ENCODE measurements at regions not wholly inside any gene's neighbourhood (a gene's known extent, or its start where the extent isn't known, plus 50 kb on each side); places are given as distances from the start of the nearest gene placed in this dataset.

GRCh38 chr6:40946738-40947301, 92.2 kb downstream of the UNC5CL start:
- H3K4me3 ChIP-seq = no peak overlapping the region
- intact Hi-C loops (cut with micrococcal nuclease) = no loop called here
- no peaks in the 10 kb centered on the region for H3K27me3 ChIP-seq (ENCODE audit: low read depth)
- H3K27ac ChIP-seq (replicated peaks) = no peak overlapping the region
- H3K4me1 ChIP-seq = no peaks in the 10 kb centered on the region
- H3K36me3 ChIP-seq = no peaks in the 10 kb centered on the region
- no peaks in the 10 kb centered on the region for H3K9me3 ChIP-seq (replicated peaks)
- no peak for TF ChIP-seq CTCF (IDR thresholded peaks at IDR 0.05; ENCODE audit: borderline replicate concordance)
- no peak for DNase-seq

- Histone ChIP-seq H3K27ac (replicated peaks) (no peak overlapping the region), H3K36me3 (no peaks in the 10 kb centered on the region), H3K4me3 (no peak overlapping the region), H3K4me1 (peaks cover 14% of the 10 kb centered on the region), H3K27me3 (ENCODE audit: low read depth) (no peaks in the 10 kb centered on the region), H3K9me3 (replicated peaks) (no peaks in the 10 kb centered on the region)
- TF ChIP-seq CTCF (IDR thresholded peaks at IDR 0.05; ENCODE audit: borderline replicate concordance) = no peak
- intact Hi-C loops (cut with micrococcal nuclease) = no loop called here
- DNase-seq = no peak
Observed at GRCh38 chr6:40937491-40937890, 101.5 kb downstream of the UNC5CL start.

DNA sequence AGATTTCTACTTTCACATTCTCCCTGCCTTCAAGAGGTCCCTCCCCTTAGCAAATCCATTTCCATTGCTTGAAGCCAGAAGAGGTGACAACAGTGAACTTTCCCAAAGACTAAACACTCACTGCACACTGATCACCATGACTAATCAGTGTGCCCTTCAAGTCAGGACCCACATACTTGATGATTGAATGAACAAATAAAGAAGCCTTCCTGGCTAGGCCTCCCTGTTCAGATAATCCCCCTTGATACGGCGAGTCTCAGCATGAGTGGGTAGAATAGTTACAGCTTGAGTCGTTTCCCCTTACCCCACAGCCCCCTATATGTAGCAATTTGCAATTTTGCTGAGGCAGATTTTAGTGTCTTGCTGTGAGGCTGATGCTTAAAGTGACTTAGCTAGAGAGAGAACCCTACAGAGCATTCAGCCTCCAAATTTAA, 102.2 kb downstream of the UNC5CL start:
- H3K9me3 ChIP-seq (replicated peaks) = no peaks in the 10 kb centered on the region
- H3K36me3 ChIP-seq = no peaks in the 10 kb centered on the region
- TF ChIP-seq CTCF (IDR thresholded peaks at IDR 0.05; ENCODE audit: borderline replicate concordance) = no peak
- no peaks in the 10 kb centered on the region for H3K27me3 ChIP-seq (ENCODE audit: low read depth)
- no peak for DNase-seq
- H3K4me1 ChIP-seq = peaks cover 15% of the 10 kb centered on the region
- intact Hi-C loops (cut with micrococcal nuclease) = no loop called here
- H3K27ac ChIP-seq (replicated peaks) = no peak overlapping the region
- no peak overlapping the region for H3K4me3 ChIP-seq

GRCh38 chr6:40933864-40934263, 105.2 kb downstream of the UNC5CL start:
- H3K4me3 ChIP-seq = no peak overlapping the region
- intact Hi-C loops (cut with micrococcal nuclease) = no loop called here
- peaks cover 37% of the 10 kb centered on the region for H3K4me1 ChIP-seq
- H3K27ac ChIP-seq (replicated peaks) = no peak overlapping the region
- DNase-seq = no peak
- H3K36me3 ChIP-seq = no peaks in the 10 kb centered on the region
- no peak for TF ChIP-seq CTCF (IDR thresholded peaks at IDR 0.05; ENCODE audit: borderline replicate concordance)
- no peaks in the 10 kb centered on the region for H3K27me3 ChIP-seq (ENCODE audit: low read depth)
- H3K9me3 ChIP-seq (replicated peaks) = no peaks in the 10 kb centered on the region

DNA sequence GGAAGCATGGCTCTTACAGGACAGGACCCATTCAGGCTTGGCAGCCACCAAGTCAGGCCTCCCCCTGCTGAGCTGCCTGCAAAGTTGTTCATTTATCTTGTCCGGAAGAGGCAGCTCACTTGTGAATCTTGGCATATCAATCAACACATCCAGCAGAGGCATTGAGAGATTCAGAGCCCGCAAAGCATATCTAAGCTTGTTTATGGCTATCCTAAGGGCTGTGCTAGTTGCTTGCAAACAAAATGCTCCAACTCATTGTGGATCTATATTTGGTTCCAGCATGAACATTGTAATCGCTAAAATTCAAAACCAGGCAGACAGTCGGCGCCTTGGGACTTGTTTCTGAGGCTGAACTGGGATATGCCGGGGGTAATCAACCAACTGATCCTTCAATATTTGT, 106.1 kb downstream of the UNC5CL start:
- DNase-seq = no peak
- no peak for TF ChIP-seq CTCF (IDR thresholded peaks at IDR 0.05; ENCODE audit: borderline replicate concordance)
- Histone ChIP-seq H3K4me3 (no peak overlapping the region), H3K27ac (replicated peaks) (peak overlapping the region; percentile 47), H3K27me3 (ENCODE audit: low read depth) (no peaks in the 10 kb centered on the region), H3K4me1 (peaks cover 44% of the 10 kb centered on the region), H3K36me3 (no peaks in the 10 kb centered on the region), H3K9me3 (replicated peaks) (no peaks in the 10 kb centered on the region)
- intact Hi-C loops (cut with micrococcal nuclease) = no loop called here

All from left ventricle myocardium inferior (tissue), 1 donor.